AG09309 (cell line): ENCODE measurements at regions not wholly inside any gene's neighbourhood (a gene's known extent, or its start where the extent isn't known, plus 50 kb on each side); places are given as distances from the start of the nearest gene placed in this dataset.

Experiments
- DNase-seq: peaks from one replicate; pipeline ENCODE4 v3.0.0-alpha.2; 2010; ENCODE audit warnings: low read depth
- H3K4me3 ChIP-seq: 2 replicates; pipeline ENCODE4 v1.5.1; 2011; ENCODE audit warnings: mild to moderate bottlenecking, low read depth, low read length, moderate library complexity; ENCODE audit not compliant: control insufficient read depth
- CTCF ChIP-seq: IDR thresholded peaks from 2 replicates; pipeline ENCODE4 v1.5.1; 2011; ENCODE audit warnings: mild to moderate bottlenecking, low read depth, low read length, inconsistent platforms; ENCODE audit not compliant: insufficient read depth, control insufficient read depth; ENCODE audit errors: missing control alignments

GRCh38 chr1:36595349-36595748 is 112.6 kb upstream of the CSF3R start:
- TF ChIP-seq CTCF = no peak

GRCh38 chr1:36594023-36594422 is 111.3 kb upstream of the CSF3R start:
- no peak overlapping the region for H3K4me3 ChIP-seq
- DNase-seq = no peak
- TF ChIP-seq CTCF = no peak

More at GRCh38 chr1:36595349-36595748, 112.6 kb upstream of the CSF3R start:
- no peak for DNase-seq
- no peak overlapping the region for H3K4me3 ChIP-seq

GRCh38 chr1:36591278-36591677 is 108.6 kb upstream of the CSF3R start:
- TF ChIP-seq CTCF = no peak
- no peak for DNase-seq

GRCh38 chr1:36590771-36591170 is 108.1 kb upstream of the CSF3R start:
- DNase-seq = no peak
- no peak for TF ChIP-seq CTCF
- H3K4me3 ChIP-seq = no peak overlapping the region

More at GRCh38 chr1:36591278-36591677, 108.6 kb upstream of the CSF3R start:
- no peak overlapping the region for H3K4me3 ChIP-seq

- TF ChIP-seq CTCF = no peak
- H3K4me3 ChIP-seq = no peak overlapping the region
- DNase-seq = no peak
These were observed 107.6 kb upstream of the CSF3R start for GRCh38 chr1:36590264-36590663.

GRCh38 chr1:36588972-36589371 is 106.3 kb upstream of the CSF3R start:
- H3K4me3 ChIP-seq = no peak overlapping the region
- TF ChIP-seq CTCF = no peak
- no peak for DNase-seq
